Thyroid gland (tissue), 4 donors: ENCODE measurements at regions not wholly inside any gene's neighbourhood (a gene's known extent, or its start where the extent isn't known, plus 50 kb on each side); places are given as distances from the start of the nearest gene placed in this dataset.

ENCODE experiments used
- DNase-seq, 2 donors: peaks; one replicate each; pipeline ENCODE4 v3.0.0-alpha.2; 2019
- H3K27ac ChIP-seq, 3 donors: fragments of 200-600 bp; sonication (generic); 1 replicate in 2 of 3; 2 replicates in 1 of 3; pipeline ENCODE4 v1.5.1; 2016 to 2019; ENCODE audit warnings: mild to moderate bottlenecking in 1 of 3, moderate library complexity in 1 of 3
- H3K27me3 ChIP-seq: fragments of 200-600 bp; sonication (generic); one replicate; pipeline ENCODE4 v1.5.1; 2019
- H3K36me3 ChIP-seq, 2 donors: fragments of 200-600 bp; sonication (generic); one replicate each; pipeline ENCODE4 v1.5.1; 2016 to 2019
- H3K4me1 ChIP-seq, 2 donors: fragments of 200-600 bp; sonication (generic); one replicate each; pipeline ENCODE4 v1.5.1; 2017 to 2019
- H3K4me3 ChIP-seq, 3 donors: fragments of 200-600 bp; sonication (generic); replicated peaks in 1 of 3; 1 replicate in 2 of 3; 2 replicates in 1 of 3; pipeline ENCODE4 v1.5.1; 2016; ENCODE audit warnings: mild to moderate bottlenecking in 1 of 3
- H3K9me3 ChIP-seq: fragments of 200-600 bp; sonication (generic); one replicate; pipeline ENCODE4 v1.5.1; 2017
- CTCF ChIP-seq, 6 experiments: fragments of 200-600 bp in 3 of 6; fragments of 450-650 bp in 3 of 6; sonication (generic) in 3 of 6; IDR thresholded peaks; one replicate each; pipeline ENCODE4 v1.5.1; 2016 to 2019; ENCODE audit warnings: antibody characterized with exemption in 6 of 6, mild to moderate bottlenecking in 2 of 6, inconsistent platforms in 1 of 6, moderate library complexity in 1 of 6
- POLR2A ChIP-seq, 2 donors: fragments of 450-650 bp; IDR thresholded peaks; one replicate each; pipeline ENCODE4 v1.6.1; 2017; ENCODE audit warnings: antibody characterized with exemption in 2 of 2, mild to moderate bottlenecking in 2 of 2, moderate library complexity in 1 of 2
- WGBS, 2 donors: methylation state at CpG; one replicate each; pipeline ENCODE4 v1.1.5; 2017; 5-methylcytosine and 5-hydroxymethylcytosine counted together
- intact Hi-C: fragments of 100-400 bp; cut with DNase I; formaldehyde crosslinking; loops from one replicate; pipeline ENCODE4 v1.15.1; 2023

- Histone ChIP-seq H3K27me3 (no peaks in the 10 kb centered on the region), H3K27ac (no peak overlapping the region), H3K9me3 (no peaks in the 10 kb centered on the region), H3K4me3 (no peak overlapping the region), H3K4me1 (no peaks in the 10 kb centered on the region), H3K36me3 (no peaks in the 10 kb centered on the region)
- no peak for DNase-seq
- intact Hi-C loops: no loop called here
- WGBS, 2 donors: 90 to 98% methylated on average over 1 of the region's 1 CpG
- no peak for TF ChIP-seq CTCF (IDR thresholded peaks at IDR 0.05)
- TF ChIP-seq POLR2A (IDR thresholded peaks at IDR 0.05): no peak
Observed at GRCh38 chr18:44514766-44515165, 165.9 kb upstream of the SETBP1 start.

GRCh38 chr18:44516450-44516849, 164.2 kb upstream of the SETBP1 start:
- no peak for TF ChIP-seq CTCF (IDR thresholded peaks at IDR 0.05)
- TF ChIP-seq POLR2A (IDR thresholded peaks at IDR 0.05): no peak
- H3K27me3 ChIP-seq: no peaks in the 10 kb centered on the region
- WGBS, 2 donors: 92% methylated on average over 1 of the region's 1 CpG
- DNase-seq: no peak
- H3K9me3 ChIP-seq: no peaks in the 10 kb centered on the region
- no peaks in the 10 kb centered on the region for H3K36me3 ChIP-seq
- H3K4me1 ChIP-seq: no peaks in the 10 kb centered on the region
- no peak overlapping the region for H3K27ac ChIP-seq
- no peak overlapping the region for H3K4me3 ChIP-seq
- intact Hi-C loops: no loop called here

GRCh38 chr18:44517136-44517535, 163.6 kb upstream of the SETBP1 start:
- Histone ChIP-seq H3K4me3 (no peak overlapping the region), H3K27ac (no peak overlapping the region), H3K9me3 (no peaks in the 10 kb centered on the region), H3K36me3 (no peaks in the 10 kb centered on the region), H3K27me3 (no peaks in the 10 kb centered on the region), H3K4me1 (no peaks in the 10 kb centered on the region)
- TF ChIP-seq CTCF (IDR thresholded peaks at IDR 0.05) (no peak), POLR2A (IDR thresholded peaks at IDR 0.05) (no peak)
- 81% methylated on average over 3 of the region's 3 CpGs for WGBS, 2 donors
- intact Hi-C loops: no loop called here
- no peak for DNase-seq

GRCh38 chr18:44518091-44518615, 162.5 kb upstream of the SETBP1 start:
- Histone ChIP-seq H3K27me3 (no peaks in the 10 kb centered on the region), H3K4me3 (no peak overlapping the region), H3K27ac (no peak overlapping the region), H3K9me3 (no peaks in the 10 kb centered on the region), H3K36me3 (no peaks in the 10 kb centered on the region), H3K4me1 (no peaks in the 10 kb centered on the region)
- TF ChIP-seq POLR2A (IDR thresholded peaks at IDR 0.05): no peak
- no peak for TF ChIP-seq CTCF (IDR thresholded peaks at IDR 0.05)
- intact Hi-C loops: no loop called here
- DNase-seq: no peak
- 72 to 80% methylated on average over 4 of the region's 4 CpGs for WGBS, 2 donors

- Histone ChIP-seq H3K9me3 (no peaks in the 10 kb centered on the region), H3K4me3 (no peak overlapping the region), H3K36me3 (no peaks in the 10 kb centered on the region), H3K27ac (no peak overlapping the region), H3K4me1 (no peaks in the 10 kb centered on the region), H3K27me3 (no peaks in the 10 kb centered on the region)
- TF ChIP-seq POLR2A (IDR thresholded peaks at IDR 0.05): no peak
- no peak for TF ChIP-seq CTCF (IDR thresholded peaks at IDR 0.05)
- intact Hi-C loops: no loop called here
- no peak for DNase-seq
- WGBS, 2 donors: 87 to 94% methylated on average over 1 of the region's 1 CpG
Observed at GRCh38 chr18:44518666-44519065, 162.0 kb upstream of the SETBP1 start.
